ENCODE measurements at regions not wholly inside any gene's neighbourhood (a gene's known extent, or its start where the extent isn't known, plus 50 kb on each side); places are given as distances from the start of the nearest gene placed in this dataset.

DNA sequence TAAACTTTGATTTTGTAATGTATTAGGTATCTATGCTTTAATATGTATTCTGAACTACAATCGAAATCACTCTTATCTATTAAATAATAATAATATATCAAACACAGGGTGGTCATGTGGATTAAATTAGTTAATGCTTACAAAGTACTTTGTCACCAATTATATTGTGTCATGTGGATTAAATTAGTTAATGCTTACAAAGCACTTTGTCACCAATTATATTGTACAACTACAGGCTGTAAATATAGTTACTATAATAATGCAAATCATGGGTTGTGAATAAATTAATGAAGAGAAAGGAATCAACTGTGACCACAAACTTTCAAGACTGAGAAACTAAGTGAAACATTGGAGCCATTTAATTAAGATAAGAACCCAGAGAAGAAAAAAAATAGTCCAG, 1929.1 kb upstream of the PCDH20 start:
- Histone ChIP-seq H3K9ac (replicated peaks; ENCODE audit: extremely low read depth, insufficient read depth, low read length) (no peak overlapping the region), H3K79me2 (ENCODE audit: control insufficient read depth, insufficient read depth, low read length) (no peaks in the 10 kb centered on the region), H3K27ac (ENCODE audit: insufficient read depth, low read depth, low read length) (no peak overlapping the region), H3K27me3 (ENCODE audit: control insufficient read depth in 2 of 2, insufficient read depth in 2 of 2, low read length in 2 of 2) (no peaks in the 10 kb centered on the region), H3K4me3 (replicated peaks in 1 of 3; ENCODE audit: insufficient read depth in 1 of 3, low read depth in 1 of 3, low read length in 3 of 3) (no peak overlapping the region), H3K4me1 (ENCODE audit: control insufficient read depth, extremely low read depth, insufficient read depth, low read length) (no peaks in the 10 kb centered on the region), H4K20me1 (replicated peaks; ENCODE audit: control insufficient read depth, extremely low read depth, insufficient read depth, low read length) (no peaks in the 10 kb centered on the region), H3K36me3 (ENCODE audit: control insufficient read depth in 2 of 2, extremely low read depth in 1 of 2, insufficient read depth in 2 of 2, low read length in 2 of 2) (no peaks in the 10 kb centered on the region), H3K9me3 (replicated peaks; ENCODE audit: control insufficient read depth, insufficient read depth, low read length) (no peaks in the 10 kb centered on the region), H3K9me1 (replicated peaks; ENCODE audit: control insufficient read depth, extremely low read depth, insufficient read depth, low read length) (no peaks in the 10 kb centered on the region), H2AFZ (ENCODE audit: low read depth, low read length) (no peak overlapping the region), H3K4me2 (ENCODE audit: insufficient read depth, low read length) (no peak overlapping the region)
- POLR2A ChIA-PET = no interaction called here
- TF ChIP-seq JUN (IDR thresholded peaks at IDR 0.05; ENCODE audit: borderline replicate concordance, insufficient read depth, insufficient read length, low read depth) (no peak), FOS (IDR thresholded peaks at IDR 0.05; ENCODE audit: borderline replicate concordance, insufficient read depth, low read length) (no peak), GATA2 (IDR thresholded peaks at IDR 0.05; ENCODE audit: insufficient read depth, insufficient read length, low read depth, low read length) (no peak), POLR2A (IDR thresholded peaks at IDR 0.05; ENCODE audit: low read depth, low read length) (no peak), EZH2 (IDR thresholded peaks at IDR 0.05; ENCODE audit: borderline replicate concordance, low read depth, low read length, severe bottlenecking) (no peak), MYC (IDR thresholded peaks at IDR 0.05; ENCODE audit: low read depth, low read length) (no peak), POLR2AphosphoS5 (IDR thresholded peaks at IDR 0.05; ENCODE audit: insufficient read depth, low read depth, low read length) (no peak)
- TF ChIP-seq, protein P1, sequence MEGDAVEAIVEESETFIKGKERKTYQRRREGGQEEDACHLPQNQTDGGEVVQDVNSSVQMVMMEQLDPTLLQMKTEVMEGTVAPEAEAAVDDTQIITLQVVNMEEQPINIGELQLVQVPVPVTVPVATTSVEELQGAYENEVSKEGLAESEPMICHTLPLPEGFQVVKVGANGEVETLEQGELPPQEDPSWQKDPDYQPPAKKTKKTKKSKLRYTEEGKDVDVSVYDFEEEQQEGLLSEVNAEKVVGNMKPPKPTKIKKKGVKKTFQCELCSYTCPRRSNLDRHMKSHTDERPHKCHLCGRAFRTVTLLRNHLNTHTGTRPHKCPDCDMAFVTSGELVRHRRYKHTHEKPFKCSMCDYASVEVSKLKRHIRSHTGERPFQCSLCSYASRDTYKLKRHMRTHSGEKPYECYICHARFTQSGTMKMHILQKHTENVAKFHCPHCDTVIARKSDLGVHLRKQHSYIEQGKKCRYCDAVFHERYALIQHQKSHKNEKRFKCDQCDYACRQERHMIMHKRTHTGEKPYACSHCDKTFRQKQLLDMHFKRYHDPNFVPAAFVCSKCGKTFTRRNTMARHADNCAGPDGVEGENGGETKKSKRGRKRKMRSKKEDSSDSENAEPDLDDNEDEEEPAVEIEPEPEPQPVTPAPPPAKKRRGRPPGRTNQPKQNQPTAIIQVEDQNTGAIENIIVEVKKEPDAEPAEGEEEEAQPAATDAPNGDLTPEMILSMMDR (IDR thresholded peaks at IDR 0.05; ENCODE audit: extremely low read depth in 1 of 2, insufficient read depth in 1 of 2, low read depth in 1 of 2, low read length in 2 of 2) = no peak
- TF ChIP-seq, protein P2, sequence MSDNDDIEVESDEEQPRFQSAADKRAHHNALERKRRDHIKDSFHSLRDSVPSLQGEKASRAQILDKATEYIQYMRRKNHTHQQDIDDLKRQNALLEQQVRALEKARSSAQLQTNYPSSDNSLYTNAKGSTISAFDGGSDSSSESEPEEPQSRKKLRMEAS (IDR thresholded peaks at IDR 0.05; ENCODE audit: insufficient read depth, insufficient read length) = no peak
- CTCF ChIA-PET = no interaction called here
- no TSS peak for BruUV-seq (replicated peaks)
- dilution Hi-C loops (cut with MboI; ENCODE audit: extremely low pct_ligation_motif_present, low sequenced_read_pairs) (no loop called here), intact Hi-C loops (cut with micrococcal nuclease) (no loop called here)
- DNase-seq (ENCODE audit: low read depth, low spot score) = no peak
- FAIRE-seq = no peak

Measured in endothelial cell of umbilical vein (primary cell).